Liver (tissue), 8 donors: ENCODE measurements at regions not wholly inside any gene's neighbourhood (a gene's known extent, or its start where the extent isn't known, plus 50 kb on each side); places are given as distances from the start of the nearest gene placed in this dataset.
A peak's percentile ranks its signal among the peaks of the same experiment; 100 is the strongest.

Source experiments
- DNase-seq: peaks from one replicate; pipeline ENCODE4 v3.0.0-alpha.2; 2017; ENCODE audit warnings: low spot score
- H3K27ac ChIP-seq, 2 donors: one replicate each; pipeline ENCODE4 v1.7.0; 2013; ENCODE audit warnings: inconsistent platforms in 2 of 2, low read length in 2 of 2, control low read depth in 1 of 2, low read depth in 1 of 2, mild to moderate bottlenecking in 1 of 2
- H3K27me3 ChIP-seq, 4 donors: one replicate each; pipeline versions ENCODE4 v1.6.1 to v1.7.0; 2013; ENCODE audit warnings: low read length in 3 of 4, inconsistent platforms in 1 of 4, mild to moderate bottlenecking in 1 of 4, moderate library complexity in 1 of 4; ENCODE audit not compliant: control insufficient read depth in 4 of 4, insufficient read depth in 4 of 4
- H3K36me3 ChIP-seq, 4 donors: one replicate each; pipeline versions ENCODE4 v1.6.1 to v1.7.0; 2013; ENCODE audit warnings: low read length in 3 of 4, mild to moderate bottlenecking in 3 of 4, low read depth in 1 of 4, moderate library complexity in 1 of 4; ENCODE audit not compliant: control insufficient read depth in 4 of 4, insufficient read depth in 3 of 4
- H3K4me1 ChIP-seq, 4 donors: one replicate each; pipeline versions ENCODE4 v1.6.1 to v1.7.0; 2013; ENCODE audit warnings: low read length in 3 of 4, mild to moderate bottlenecking in 3 of 4, moderate library complexity in 1 of 4; ENCODE audit not compliant: control insufficient read depth in 4 of 4, insufficient read depth in 4 of 4
- H3K4me3 ChIP-seq, 3 donors: one replicate each; pipeline versions ENCODE4 v1.6.1 to v1.7.0; 2013; ENCODE audit warnings: low read length in 3 of 3, control low read depth in 1 of 3, low read depth in 1 of 3, mild to moderate bottlenecking in 1 of 3
- H3K9ac ChIP-seq, 2 donors: one replicate each; pipeline ENCODE4 v1.7.0; 2013; ENCODE audit warnings: low read length in 2 of 2, mild to moderate bottlenecking in 2 of 2, moderate library complexity in 2 of 2, control low read depth in 1 of 2, low read depth in 1 of 2
- H3K9me3 ChIP-seq, 4 donors: one replicate each; pipeline versions ENCODE4 v1.6.1 to v1.7.0; 2013; ENCODE audit warnings: low read length in 3 of 4; ENCODE audit not compliant: control insufficient read depth in 4 of 4
- EGR1 ChIP-seq, 2 donors: IDR thresholded peaks; 2 replicates each; pipeline ENCODE4 v1.6.1; 2016 to 2018; ENCODE audit warnings: antibody characterized with exemption in 2 of 2, low read depth in 2 of 2
- FOXA1 ChIP-seq: IDR thresholded peaks from 2 replicates; pipeline ENCODE4 v1.6.1; 2016; ENCODE audit warnings: antibody characterized with exemption
- HNF4A ChIP-seq, 2 donors: conservative IDR thresholded peaks; 2 replicates each; pipeline ENCODE4 v1.6.1; 2016; ENCODE audit warnings: antibody characterized with exemption in 2 of 2, mild to moderate bottlenecking in 2 of 2
- HNF4G ChIP-seq: IDR thresholded peaks from 2 replicates; pipeline ENCODE4 v1.6.1; 2016; ENCODE audit warnings: antibody characterized with exemption
- JUND ChIP-seq, 2 donors: IDR thresholded peaks; 2 replicates each; pipeline ENCODE4 v1.6.1; 2016; ENCODE audit warnings: antibody characterized with exemption in 2 of 2
- RAD21 ChIP-seq, 2 donors: IDR thresholded peaks; 2 replicates each; pipeline ENCODE4 v1.6.1; 2016; ENCODE audit warnings: antibody characterized with exemption in 2 of 2, mild to moderate bottlenecking in 2 of 2
- SP1 ChIP-seq: IDR thresholded peaks from 2 replicates; pipeline ENCODE4 v1.6.1; 2018; ENCODE audit warnings: antibody characterized with exemption, mild to moderate bottlenecking
- WGBS: extraction: QIAGEN DNeasy Blood & Tissue Kit; methylation state at CpG from one replicate; pipeline ENCODE4 v1.1.7; 2013; 5-methylcytosine and 5-hydroxymethylcytosine counted together
- TF ChIP-seq, protein P1 (sequence below): IDR thresholded peaks from 2 replicates; pipeline ENCODE4 v1.6.1; 2016; ENCODE audit warnings: antibody characterized with exemption, mild to moderate bottlenecking
- TF ChIP-seq, protein P2 (sequence below): fragments of 150-350 bp; IDR thresholded peaks from 2 replicates; pipeline ENCODE4 v1.5.1; 2017; ENCODE audit warnings: improper control_type of control experiment, low read depth, low read length; ENCODE audit not compliant: missing input control
- TF ChIP-seq, protein P3 (sequence below): IDR thresholded peaks from 2 replicates; pipeline ENCODE4 v1.6.1; 2016; ENCODE audit warnings: antibody characterized with exemption
- donor health status: healthy.
- donor health status: healthy.
- donor health status: healthy.
- donor health status: healthy.
- donor health status: healthy.

DNA sequence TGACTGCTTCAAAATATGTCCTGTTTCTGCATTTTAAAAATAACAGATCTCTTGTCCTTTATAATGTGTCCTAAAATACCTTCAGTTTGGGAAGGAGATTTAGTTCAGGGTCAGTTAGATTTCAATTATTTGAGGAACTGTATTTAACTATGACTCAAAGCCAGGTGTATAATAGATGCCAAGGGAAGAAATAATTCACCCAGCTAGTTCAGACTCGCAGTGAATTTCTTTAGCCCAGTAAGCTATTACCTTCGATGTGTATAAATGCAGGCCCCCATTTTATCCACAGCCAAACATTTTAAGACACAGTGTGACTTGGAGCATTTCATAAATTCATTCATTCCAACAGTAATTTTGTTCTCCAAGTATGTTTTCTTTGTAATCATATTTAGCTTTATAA is 458.0 kb downstream of the ZNF385D start:
- Histone ChIP-seq H3K27me3 (no peaks in the 10 kb centered on the region), H3K36me3 (no peaks in the 10 kb centered on the region), H3K4me3 (no peak overlapping the region), H3K9ac (no peak overlapping the region), H3K9me3 (no peaks in the 10 kb centered on the region), H3K4me1 (no peaks in the 10 kb centered on the region), H3K27ac (no peak overlapping the region)
- WGBS: 75% methylated on average over 2 of the region's 2 CpGs
- no peak for TF ChIP-seq FOXA1
- no peak for DNase-seq

DNA sequence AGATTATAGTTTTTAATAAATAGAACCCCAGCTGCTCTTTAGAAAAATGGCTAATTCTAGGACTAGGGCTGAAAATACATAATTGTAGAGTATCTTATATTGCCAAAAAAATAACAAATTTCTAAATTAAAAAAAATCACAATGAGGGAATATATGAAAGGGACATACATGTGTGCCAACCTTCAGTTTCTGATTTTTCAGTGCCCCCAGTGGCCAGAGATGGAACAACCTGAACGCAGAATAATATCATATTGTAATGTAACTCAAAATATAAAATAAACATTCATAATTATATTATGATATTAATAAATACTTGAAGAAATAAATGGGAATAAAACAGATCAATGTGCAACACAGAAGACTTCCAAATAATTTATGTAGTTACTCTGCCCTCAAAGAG is 460.5 kb downstream of the ZNF385D start:
- no peak for DNase-seq
- no peak overlapping the region for H3K27ac ChIP-seq
- no peaks in the 10 kb centered on the region for H3K9me3 ChIP-seq
- no peak overlapping the region for H3K4me3 ChIP-seq
- H3K36me3 ChIP-seq: no peaks in the 10 kb centered on the region
- H3K4me1 ChIP-seq: no peaks in the 10 kb centered on the region
- 61% methylated on average over 1 of the region's 1 CpG for WGBS
- H3K9ac ChIP-seq: no peak overlapping the region
- peak; percentile 30 to 44 for TF ChIP-seq RAD21 (IDR thresholded peaks at IDR 0.05)
- TF ChIP-seq, protein P1, sequence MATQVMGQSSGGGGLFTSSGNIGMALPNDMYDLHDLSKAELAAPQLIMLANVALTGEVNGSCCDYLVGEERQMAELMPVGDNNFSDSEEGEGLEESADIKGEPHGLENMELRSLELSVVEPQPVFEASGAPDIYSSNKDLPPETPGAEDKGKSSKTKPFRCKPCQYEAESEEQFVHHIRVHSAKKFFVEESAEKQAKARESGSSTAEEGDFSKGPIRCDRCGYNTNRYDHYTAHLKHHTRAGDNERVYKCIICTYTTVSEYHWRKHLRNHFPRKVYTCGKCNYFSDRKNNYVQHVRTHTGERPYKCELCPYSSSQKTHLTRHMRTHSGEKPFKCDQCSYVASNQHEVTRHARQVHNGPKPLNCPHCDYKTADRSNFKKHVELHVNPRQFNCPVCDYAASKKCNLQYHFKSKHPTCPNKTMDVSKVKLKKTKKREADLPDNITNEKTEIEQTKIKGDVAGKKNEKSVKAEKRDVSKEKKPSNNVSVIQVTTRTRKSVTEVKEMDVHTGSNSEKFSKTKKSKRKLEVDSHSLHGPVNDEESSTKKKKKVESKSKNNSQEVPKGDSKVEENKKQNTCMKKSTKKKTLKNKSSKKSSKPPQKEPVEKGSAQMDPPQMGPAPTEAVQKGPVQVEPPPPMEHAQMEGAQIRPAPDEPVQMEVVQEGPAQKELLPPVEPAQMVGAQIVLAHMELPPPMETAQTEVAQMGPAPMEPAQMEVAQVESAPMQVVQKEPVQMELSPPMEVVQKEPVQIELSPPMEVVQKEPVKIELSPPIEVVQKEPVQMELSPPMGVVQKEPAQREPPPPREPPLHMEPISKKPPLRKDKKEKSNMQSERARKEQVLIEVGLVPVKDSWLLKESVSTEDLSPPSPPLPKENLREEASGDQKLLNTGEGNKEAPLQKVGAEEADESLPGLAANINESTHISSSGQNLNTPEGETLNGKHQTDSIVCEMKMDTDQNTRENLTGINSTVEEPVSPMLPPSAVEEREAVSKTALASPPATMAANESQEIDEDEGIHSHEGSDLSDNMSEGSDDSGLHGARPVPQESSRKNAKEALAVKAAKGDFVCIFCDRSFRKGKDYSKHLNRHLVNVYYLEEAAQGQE: no peak
- TF ChIP-seq, protein P2, sequence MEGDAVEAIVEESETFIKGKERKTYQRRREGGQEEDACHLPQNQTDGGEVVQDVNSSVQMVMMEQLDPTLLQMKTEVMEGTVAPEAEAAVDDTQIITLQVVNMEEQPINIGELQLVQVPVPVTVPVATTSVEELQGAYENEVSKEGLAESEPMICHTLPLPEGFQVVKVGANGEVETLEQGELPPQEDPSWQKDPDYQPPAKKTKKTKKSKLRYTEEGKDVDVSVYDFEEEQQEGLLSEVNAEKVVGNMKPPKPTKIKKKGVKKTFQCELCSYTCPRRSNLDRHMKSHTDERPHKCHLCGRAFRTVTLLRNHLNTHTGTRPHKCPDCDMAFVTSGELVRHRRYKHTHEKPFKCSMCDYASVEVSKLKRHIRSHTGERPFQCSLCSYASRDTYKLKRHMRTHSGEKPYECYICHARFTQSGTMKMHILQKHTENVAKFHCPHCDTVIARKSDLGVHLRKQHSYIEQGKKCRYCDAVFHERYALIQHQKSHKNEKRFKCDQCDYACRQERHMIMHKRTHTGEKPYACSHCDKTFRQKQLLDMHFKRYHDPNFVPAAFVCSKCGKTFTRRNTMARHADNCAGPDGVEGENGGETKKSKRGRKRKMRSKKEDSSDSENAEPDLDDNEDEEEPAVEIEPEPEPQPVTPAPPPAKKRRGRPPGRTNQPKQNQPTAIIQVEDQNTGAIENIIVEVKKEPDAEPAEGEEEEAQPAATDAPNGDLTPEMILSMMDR: peak; percentile 33
- no peaks in the 10 kb centered on the region for H3K27me3 ChIP-seq

DNA sequence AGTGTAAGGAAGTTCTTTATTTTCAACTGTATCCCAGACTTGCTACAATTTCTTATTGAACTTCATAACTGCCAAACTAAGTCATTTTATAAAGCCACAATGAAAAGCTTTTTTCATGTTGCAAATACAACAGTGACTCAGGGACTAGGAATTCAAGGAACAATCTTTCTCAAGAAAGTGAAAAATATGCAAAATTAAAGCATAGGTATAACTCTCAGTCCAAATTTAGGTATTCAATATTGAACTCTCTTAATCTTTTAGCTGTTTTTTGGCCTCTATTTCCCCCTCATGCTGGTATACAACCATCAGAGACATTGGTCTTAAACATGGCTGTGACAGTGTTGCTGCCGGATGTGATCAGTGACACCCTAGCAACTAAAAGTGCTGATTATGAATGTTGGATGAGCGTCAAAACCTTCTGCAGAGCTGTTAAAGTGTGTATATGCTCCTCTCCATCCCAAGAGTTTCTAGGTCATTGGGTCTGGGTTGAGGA is 476.9 kb downstream of the ZNF385D start:
- H3K36me3 ChIP-seq: no peaks in the 10 kb centered on the region
- H3K4me3 ChIP-seq: no peak overlapping the region
- peaks cover 0 to 2% (median 0%) of the 10 kb centered on the region in 4 donors for H3K9me3 ChIP-seq
- TF ChIP-seq HNF4A (conservative IDR thresholded peaks at IDR 0.05) (no peak), EGR1 (IDR thresholded peaks at IDR 0.05; ENCODE audit: low read depth in 2 of 2) (no peak), SP1 (no peak), FOXA1 (no peak), JUND (IDR thresholded peaks at IDR 0.05) (no peak), HNF4G (no peak)
- TF ChIP-seq, protein P1: no peak
- TF ChIP-seq, protein P3, sequence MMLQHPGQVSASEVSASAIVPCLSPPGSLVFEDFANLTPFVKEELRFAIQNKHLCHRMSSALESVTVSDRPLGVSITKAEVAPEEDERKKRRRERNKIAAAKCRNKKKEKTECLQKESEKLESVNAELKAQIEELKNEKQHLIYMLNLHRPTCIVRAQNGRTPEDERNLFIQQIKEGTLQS: no peak
- TF ChIP-seq, protein P2: no peak
- no peak overlapping the region for H3K9ac ChIP-seq
- no peak for DNase-seq
- no peaks in the 10 kb centered on the region for H3K27me3 ChIP-seq
- no peak overlapping the region for H3K27ac ChIP-seq
- H3K4me1 ChIP-seq: no peaks in the 10 kb centered on the region
- 77% methylated on average over 2 of the region's 2 CpGs for WGBS
